IPS-NIHi7 (cell line): ENCODE measurements at regions not wholly inside any gene's neighbourhood (a gene's known extent, or its start where the extent isn't known, plus 50 kb on each side); places are given as distances from the start of the nearest gene placed in this dataset.
"Not testable (repeated sequence)": the region's sequence is repeated elsewhere in the genome, so short reads cannot be mapped to it uniquely, and the experiment has no call there.

Source experiments
- DNase-seq: peaks from one replicate; pipeline ENCODE4 v3.0.0; 2012; ENCODE audit warnings: mixed read lengths; ENCODE audit errors: extremely low spot score

GRCh38 chr1:55825461-55825860, 610.3 kb upstream of the USP24 start:
- DNase-seq = no peak

GRCh38 chr1:55824251-55824640, 609.1 kb upstream of the USP24 start:
- no peak for DNase-seq

GRCh38 chr1:55823541-55824250, 608.5 kb upstream of the USP24 start:
- no peak for DNase-seq

- no peak for DNase-seq
Measured at GRCh38 chr1:55822891-55823290, 607.7 kb upstream of the USP24 start.

- no peak for DNase-seq
Measured at GRCh38 chr1:55821234-55821633, 606.1 kb upstream of the USP24 start.

- no peak for DNase-seq
Measured at GRCh38 chr1:55820501-55820900, 605.3 kb upstream of the USP24 start.

- DNase-seq = no peak
Measured at GRCh38 chr1:55819011-55819410, 603.8 kb upstream of the USP24 start.

GRCh38 chr1:55816456-55817426, 601.6 kb upstream of the USP24 start:
- no peak for DNase-seq

GRCh38 chr1:55815745-55816455, 600.7 kb upstream of the USP24 start:
- DNase-seq = no peak

- no peak for DNase-seq
Measured at GRCh38 chr1:55814967-55815366, 599.8 kb upstream of the USP24 start.

- no peak for DNase-seq
Measured at GRCh38 chr1:55813618-55814017, 598.5 kb upstream of the USP24 start.

- no peak for DNase-seq
Measured at GRCh38 chr1:55812281-55812680, 597.1 kb upstream of the USP24 start.

- DNase-seq = no peak
Measured at GRCh38 chr1:55808263-55808662, 593.1 kb upstream of the USP24 start.

GRCh38 chr1:55803429-55803828, 588.3 kb upstream of the USP24 start:
- DNase-seq = no peak

GRCh38 chr1:55801481-55801880, 586.3 kb upstream of the USP24 start:
- no peak for DNase-seq

GRCh38 chr1:55800503-55800902, 585.3 kb upstream of the USP24 start:
- DNase-seq = no peak

GRCh38 chr1:55793856-55794255, 578.7 kb upstream of the USP24 start:
- DNase-seq = no peak

- no peak for DNase-seq
Measured at GRCh38 chr1:55792870-55793269, 577.7 kb upstream of the USP24 start.

- DNase-seq = no peak
Measured at GRCh38 chr1:55789466-55789865, 574.3 kb upstream of the USP24 start.

- no peak for DNase-seq
Measured at GRCh38 chr1:55786396-55786795, 571.2 kb upstream of the USP24 start.

- DNase-seq = not testable (repeated sequence)
Measured at GRCh38 chr1:55784941-55785450, 569.8 kb upstream of the USP24 start.

GRCh38 chr1:55781944-55782482, 566.8 kb upstream of the USP24 start:
- DNase-seq = no peak
